ENCODE measurements at regions not wholly inside any gene's neighbourhood (a gene's known extent, or its start where the extent isn't known, plus 50 kb on each side); places are given as distances from the start of the nearest gene placed in this dataset.
A peak's percentile ranks its signal among the peaks of the same experiment; 100 is the strongest.

GRCh38 chr4:129322920-129323319, 227.0 kb downstream of the C4orf33 start:
- TF ChIP-seq GATA3 (IDR thresholded peaks at IDR 0.05; ENCODE audit: low read depth, low read length) = no peak
- no peak for TF ChIP-seq GATA2 (IDR thresholded peaks at IDR 0.05; ENCODE audit: low read depth, low read length)

- TF ChIP-seq GATA3 (IDR thresholded peaks at IDR 0.05; ENCODE audit: low read depth, low read length) (no peak), GATA2 (IDR thresholded peaks at IDR 0.05; ENCODE audit: low read depth, low read length) (no peak)
Measured at GRCh38 chr4:129323658-129324057, 227.7 kb downstream of the C4orf33 start.

GRCh38 chr4:129326571-129327460, 230.9 kb downstream of the C4orf33 start:
- TF ChIP-seq GATA2 (IDR thresholded peaks at IDR 0.05; ENCODE audit: low read depth, low read length) (no peak), GATA3 (IDR thresholded peaks at IDR 0.05; ENCODE audit: low read depth, low read length) (no peak)

- TF ChIP-seq GATA3 (IDR thresholded peaks at IDR 0.05; ENCODE audit: low read depth, low read length) (no peak), GATA2 (IDR thresholded peaks at IDR 0.05; ENCODE audit: low read depth, low read length) (no peak)
Measured at GRCh38 chr4:129327637-129328036, 231.7 kb downstream of the C4orf33 start.

GRCh38 chr4:129328162-129328561, 232.2 kb downstream of the C4orf33 start:
- no peak for TF ChIP-seq GATA3 (IDR thresholded peaks at IDR 0.05; ENCODE audit: low read depth, low read length)
- TF ChIP-seq GATA2 (IDR thresholded peaks at IDR 0.05; ENCODE audit: low read depth, low read length) = no peak

- TF ChIP-seq GATA2 (IDR thresholded peaks at IDR 0.05; ENCODE audit: low read depth, low read length) = no peak
- TF ChIP-seq GATA3 (IDR thresholded peaks at IDR 0.05; ENCODE audit: low read depth, low read length) = no peak
Measured at GRCh38 chr4:129334136-129334535, 238.2 kb downstream of the C4orf33 start.

GRCh38 chr4:129335276-129335675, 239.3 kb downstream of the C4orf33 start:
- TF ChIP-seq GATA3 (IDR thresholded peaks at IDR 0.05; ENCODE audit: low read depth, low read length) = no peak
- no peak for TF ChIP-seq GATA2 (IDR thresholded peaks at IDR 0.05; ENCODE audit: low read depth, low read length)

DNA sequence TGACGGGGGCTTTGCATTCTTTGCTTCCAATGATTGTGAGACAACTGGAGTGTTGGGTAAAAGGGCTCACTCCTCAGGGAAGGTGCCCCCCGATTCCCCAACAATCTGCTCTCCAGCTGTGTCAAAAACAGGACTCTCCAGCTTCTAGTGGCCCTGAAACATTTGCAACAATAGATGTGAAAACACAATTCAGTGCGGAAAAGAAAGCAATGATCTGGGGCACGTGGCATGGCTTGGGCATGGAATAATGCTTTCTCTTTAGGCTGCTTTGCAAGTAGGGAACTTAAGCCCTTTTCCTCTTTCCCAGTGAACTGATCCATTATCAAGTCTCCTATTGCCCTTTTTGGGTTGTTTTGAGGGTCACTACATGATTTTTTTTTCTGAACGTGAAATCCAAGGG, 239.9 kb downstream of the C4orf33 start:
- TF ChIP-seq GATA2 (IDR thresholded peaks at IDR 0.05; ENCODE audit: low read depth, low read length) (no peak), GATA3 (IDR thresholded peaks at IDR 0.05; ENCODE audit: low read depth, low read length) (no peak)

DNA sequence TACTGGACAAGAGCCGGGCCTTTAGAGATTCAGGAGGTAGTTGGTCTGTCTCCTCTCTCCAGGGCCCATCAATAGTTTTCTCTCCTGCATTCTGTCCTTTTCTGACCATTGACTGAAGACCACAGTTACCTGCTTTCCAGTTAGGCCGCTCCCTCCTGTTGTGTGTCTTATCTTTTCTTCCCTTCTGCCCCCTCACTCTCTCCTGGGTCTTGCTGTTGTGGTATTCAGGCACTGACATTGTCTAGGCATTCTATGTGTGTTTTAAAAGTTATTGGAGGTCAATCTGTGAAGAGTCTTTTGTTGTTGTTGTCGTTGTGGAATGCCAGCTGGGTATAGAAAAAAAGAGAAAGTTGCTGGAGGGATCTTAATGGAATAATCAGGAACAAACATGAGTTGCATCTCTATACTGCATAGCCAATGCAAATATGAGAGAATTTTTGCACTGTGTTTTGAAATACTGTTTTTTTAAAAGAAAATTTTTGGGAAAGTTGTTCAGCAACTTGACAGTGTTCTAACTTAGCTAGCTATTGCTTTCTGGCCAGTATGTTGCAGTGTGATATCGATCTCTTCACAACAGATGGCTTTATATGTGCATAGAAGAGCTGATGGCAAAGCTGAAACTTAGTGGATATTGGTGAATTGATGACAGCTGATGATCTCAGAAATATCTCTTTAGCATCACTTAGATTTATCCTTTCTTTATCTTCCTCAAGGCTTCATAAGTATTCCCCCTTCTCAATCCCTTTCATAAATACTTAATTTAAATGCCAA, 240.7 kb downstream of the C4orf33 start:
- TF ChIP-seq GATA3 (IDR thresholded peaks at IDR 0.05; ENCODE audit: low read depth, low read length) (peak; percentile 37; the same call in 1 of the 2 replicates), GATA2 (IDR thresholded peaks at IDR 0.05; ENCODE audit: low read depth, low read length) (peak; percentile 74; the same call in 1 of the 2 replicates)

DNA sequence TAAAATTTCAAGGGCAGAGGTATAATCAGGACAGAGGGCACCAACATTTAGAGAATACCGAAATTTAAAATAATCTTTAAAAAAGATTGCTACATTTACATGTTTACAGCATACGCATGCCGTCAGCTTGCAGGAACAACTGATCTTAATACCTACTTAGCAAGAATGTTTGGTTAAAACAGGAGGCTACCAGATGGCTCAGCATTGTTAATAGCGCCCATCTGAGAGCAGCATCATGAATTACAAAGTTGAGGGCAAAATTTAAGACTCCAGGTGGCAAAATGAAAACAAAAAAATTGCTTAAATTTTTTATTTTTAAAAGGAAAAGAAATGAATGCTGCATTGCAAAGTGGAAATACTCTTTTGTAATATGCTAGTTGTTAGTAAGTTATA, 241.3 kb downstream of the C4orf33 start:
- TF ChIP-seq GATA2 (IDR thresholded peaks at IDR 0.05; ENCODE audit: low read depth, low read length) (no peak), GATA3 (IDR thresholded peaks at IDR 0.05; ENCODE audit: low read depth, low read length) (no peak)

GRCh38 chr4:129342819-129343408, 247.0 kb downstream of the C4orf33 start:
- TF ChIP-seq GATA2 (IDR thresholded peaks at IDR 0.05; ENCODE audit: low read depth, low read length) (no peak), GATA3 (IDR thresholded peaks at IDR 0.05; ENCODE audit: low read depth, low read length) (no peak)

DNA sequence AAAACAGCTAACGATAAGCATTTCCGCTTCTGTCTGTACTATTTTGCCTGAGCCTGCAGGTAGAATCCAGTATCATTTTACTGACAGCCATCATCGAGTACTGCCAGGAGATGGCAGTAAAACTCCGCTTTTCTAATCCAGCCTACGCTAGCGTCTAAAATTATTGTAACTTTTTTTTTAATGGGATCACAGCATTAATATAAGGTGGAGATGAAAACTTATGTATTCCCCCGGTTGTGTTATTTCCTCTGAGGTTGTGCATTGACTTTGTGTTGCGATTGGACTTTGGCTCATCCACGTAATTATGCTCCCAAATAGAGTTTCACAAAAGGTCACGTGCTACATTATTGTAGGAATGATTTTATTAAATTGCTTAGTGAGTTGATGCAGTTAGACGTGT, 248.1 kb downstream of the C4orf33 start:
- TF ChIP-seq GATA2 (IDR thresholded peaks at IDR 0.05; ENCODE audit: low read depth, low read length) (no peak), GATA3 (IDR thresholded peaks at IDR 0.05; ENCODE audit: low read depth, low read length) (no peak)

GRCh38 chr4:129345609-129346008, 249.7 kb downstream of the C4orf33 start:
- TF ChIP-seq GATA2 (IDR thresholded peaks at IDR 0.05; ENCODE audit: low read depth, low read length) (no peak), GATA3 (IDR thresholded peaks at IDR 0.05; ENCODE audit: low read depth, low read length) (no peak)

GRCh38 chr4:129346036-129346435, 250.1 kb downstream of the C4orf33 start:
- no peak for TF ChIP-seq GATA2 (IDR thresholded peaks at IDR 0.05; ENCODE audit: low read depth, low read length)
